Testis (tissue), 2 donors: ENCODE measurements at regions not wholly inside any gene's neighbourhood (a gene's known extent, or its start where the extent isn't known, plus 50 kb on each side); places are given as distances from the start of the nearest gene placed in this dataset.
"Not testable (repeated sequence)": the region's sequence is repeated elsewhere in the genome, so short reads cannot be mapped to it uniquely, and the experiment has no call there.

ENCODE experiments used
- DNase-seq: peaks from one replicate; pipeline ENCODE4 v3.0.0-alpha.2; 2019
- H3K27ac ChIP-seq, 2 donors: fragments of 200-600 bp; sonication (generic); one replicate each; pipeline ENCODE4 v1.5.1; 2019
- H3K27me3 ChIP-seq: fragments of 200-600 bp; sonication (generic); one replicate; pipeline ENCODE4 v1.5.1; 2019
- H3K36me3 ChIP-seq: fragments of 200-600 bp; sonication (generic); one replicate; pipeline ENCODE4 v1.5.1; 2017; ENCODE audit warnings: low read depth; ENCODE audit errors: missing control alignments
- H3K4me1 ChIP-seq: fragments of 200-600 bp; sonication (generic); one replicate; pipeline ENCODE4 v1.5.1; 2019
- H3K4me3 ChIP-seq, 2 donors: fragments of 200-600 bp; sonication (generic); one replicate each; pipeline ENCODE4 v1.5.1; 2017 to 2019
- H3K9me3 ChIP-seq: fragments of 200-600 bp; sonication (generic); one replicate; pipeline ENCODE4 v1.5.1; 2017
- CTCF ChIP-seq, 3 experiments: fragments of 450-650 bp in 2 of 3; fragments of 200-600 bp in 1 of 3; sonication (generic) in 1 of 3; IDR thresholded peaks; one replicate each; pipeline ENCODE4 v1.5.1; 2016 to 2019; ENCODE audit warnings: antibody characterized with exemption in 3 of 3, mild to moderate bottlenecking in 2 of 3, moderate library complexity in 1 of 3
- POLR2A ChIP-seq: fragments of 450-650 bp; IDR thresholded peaks from one replicate; pipeline ENCODE4 v1.6.1; 2017; ENCODE audit warnings: antibody characterized with exemption, mild to moderate bottlenecking, moderate library complexity
- whole genome bisulfite sequencing, 2 donors: methylation state at CpG; one replicate each; pipeline ENCODE4 v1.1.5; 2018; 5-methylcytosine and 5-hydroxymethylcytosine counted together
- intact Hi-C: fragments of 100-400 bp; cut with DNase I; formaldehyde crosslinking; loops from one replicate; pipeline ENCODE4 v1.15.1; 2023; ENCODE audit warnings: low total_unique reads

GRCh38 chr7:146027243-146027642 is 89.4 kb upstream of the CNTNAP2 start:
- no peak overlapping the region for H3K4me3 ChIP-seq

GRCh38 chr7:146022776-146023175 is 93.8 kb upstream of the CNTNAP2 start:
- intact Hi-C loops, result no loop called here
- DNase-seq, result no peak
- H3K36me3 ChIP-seq, result no peaks in the 10 kb centered on the region
- no peak overlapping the region for H3K4me3 ChIP-seq
- no peaks in the 10 kb centered on the region for H3K9me3 ChIP-seq
- no peaks in the 10 kb centered on the region for H3K27me3 ChIP-seq
- 82 to 83% methylated on average over 5 of the region's 5 CpGs for WGBS, 2 donors
- H3K27ac ChIP-seq, result no peak overlapping the region
- no peaks in the 10 kb centered on the region for H3K4me1 ChIP-seq
- TF ChIP-seq CTCF (IDR thresholded peaks at IDR 0.05) (no peak), POLR2A (no peak)

More at GRCh38 chr7:146027243-146027642, 89.4 kb upstream of the CNTNAP2 start:
- Histone ChIP-seq H3K9me3 (no peaks in the 10 kb centered on the region), H3K27me3 (no peaks in the 10 kb centered on the region), H3K4me1 (no peaks in the 10 kb centered on the region), H3K36me3 (no peaks in the 10 kb centered on the region), H3K27ac (no peak overlapping the region)
- no peak for TF ChIP-seq POLR2A
- TF ChIP-seq CTCF (IDR thresholded peaks at IDR 0.05), result no peak
- no peak for DNase-seq
- intact Hi-C loops, result no loop called here

- intact Hi-C loops, H3K4me3 ChIP-seq, H3K36me3 ChIP-seq, H3K27me3 ChIP-seq, H3K27ac ChIP-seq, DNase-seq, H3K4me1 ChIP-seq, H3K9me3 ChIP-seq: not testable (repeated sequence)
- WGBS, 2 donors, result 94 to 95% methylated on average over 21 to 33 of the region's 33 CpGs
Observed at GRCh38 chr7:146019041-146020004, 97.3 kb upstream of the CNTNAP2 start.

- H3K4me3 ChIP-seq, H3K4me1 ChIP-seq, H3K27ac ChIP-seq, H3K9me3 ChIP-seq, DNase-seq, intact Hi-C loops, H3K36me3 ChIP-seq, H3K27me3 ChIP-seq: not testable (repeated sequence)
- WGBS, 2 donors, result 79 to 90% methylated on average over 4 to 5 of the region's 5 CpGs
Observed at GRCh38 chr7:146017366-146017765, 99.2 kb upstream of the CNTNAP2 start.

GRCh38 chr7:146014154-146014553 is 102.4 kb upstream of the CNTNAP2 start:
- H3K9me3 ChIP-seq, DNase-seq, intact Hi-C loops, H3K4me3 ChIP-seq, H3K4me1 ChIP-seq, H3K27ac ChIP-seq, H3K27me3 ChIP-seq, H3K36me3 ChIP-seq: not testable (repeated sequence)
- WGBS, 2 donors, result 100% methylated on average over 2 of the region's 2 CpGs

- Histone ChIP-seq H3K27me3 (no peaks in the 10 kb centered on the region), H3K27ac (no peak overlapping the region), H3K9me3 (no peaks in the 10 kb centered on the region), H3K4me1 (no peaks in the 10 kb centered on the region), H3K4me3 (no peak overlapping the region), H3K36me3 (no peaks in the 10 kb centered on the region)
- intact Hi-C loops, result no loop called here
- 86 to 91% methylated on average over 8 of the region's 8 CpGs for WGBS, 2 donors
- TF ChIP-seq POLR2A, result no peak
- TF ChIP-seq CTCF (IDR thresholded peaks at IDR 0.05), result no peak
- no peak for DNase-seq
Observed at GRCh38 chr7:146008293-146008692, 108.3 kb upstream of the CNTNAP2 start.
